H1 (cell line): ENCODE measurements at regions not wholly inside any gene's neighbourhood (a gene's known extent, or its start where the extent isn't known, plus 50 kb on each side); places are given as distances from the start of the nearest gene placed in this dataset.

Experiments
- CTCF ChIA-PET: fragments of 300-600 bp; sonication (Branson Sonifier 250); formaldehyde crosslinking; loops from one replicate; lab custom pipeline; 2021; ENCODE audit not compliant: partially characterized antibody; lab: Charles Lee
- POLR2A ChIA-PET: fragments of 300-600 bp; sonication (Branson Sonifier 250); formaldehyde crosslinking; loops from one replicate; lab custom pipeline; 2021; ENCODE audit warnings: inconsistent platforms; ENCODE audit not compliant: partially characterized antibody; lab: Charles Lee
- DNase-seq, 2 experiments: peaks; one replicate each; pipeline versions ENCODE4 v3.0.0 to v3.0.0-alpha.2; 2010 to 2022; ENCODE audit warnings: low spot score in 2 of 2, low read depth in 1 of 2, mixed read lengths in 1 of 2
- FAIRE-seq: peaks from 2 replicates; lab custom pipeline; 2011; peaks lifted over from hg19 to GRCh38; lab: Jason Lieb, UNC
- H2AFZ ChIP-seq: 2 replicates; pipeline ENCODE4 v1.8.1; 2012; ENCODE audit warnings: low read length, inconsistent platforms
- H2AK5ac ChIP-seq: 2 replicates; pipeline ENCODE4 v1.6.1; 2013; ENCODE audit warnings: low read depth, low read length
- H2BK120ac ChIP-seq: replicated peaks from 2 replicates; pipeline ENCODE3; 2013; ENCODE audit warnings: low read depth, low read length, inconsistent platforms
- H2BK12ac ChIP-seq: 2 replicates; pipeline ENCODE4 v1.6.1; 2013; ENCODE audit warnings: low read depth, low read length
- H2BK15ac ChIP-seq: 2 replicates; pipeline ENCODE4 v1.6.1; 2013; ENCODE audit warnings: low read length
- H2BK20ac ChIP-seq: 2 replicates; pipeline ENCODE4 v1.6.1; 2013; ENCODE audit warnings: low read length
- H2BK5ac ChIP-seq: 2 replicates; pipeline ENCODE4 v1.6.1; 2013; ENCODE audit warnings: low read depth, low read length
- H3K14ac ChIP-seq: 2 replicates; pipeline ENCODE4 v1.6.1; 2013; ENCODE audit warnings: inconsistent platforms; ENCODE audit not compliant: insufficient read length
- H3K18ac ChIP-seq: 2 replicates; pipeline ENCODE4 v1.6.1; 2013; ENCODE audit warnings: low read length; ENCODE audit errors: extremely low read depth
- H3K23ac ChIP-seq: 2 replicates; pipeline ENCODE4 v1.6.1; 2013; ENCODE audit warnings: inconsistent platforms; ENCODE audit not compliant: insufficient read length
- H3K23me2 ChIP-seq: 2 replicates; pipeline ENCODE4 v1.6.1; 2013; ENCODE audit warnings: low read depth, low read length
- H3K27ac ChIP-seq: 2 replicates; pipeline ENCODE4 v1.6.1; 2011; ENCODE audit warnings: low read depth, low read length, inconsistent platforms
- H3K27me3 ChIP-seq, 4 experiments: replicated peaks in 1 of 4; 1 replicate in 1 of 4; 2 replicates in 3 of 4; pipeline versions ENCODE4 v1.6.1 to v1.8.1; 2011 to 2013; ENCODE audit warnings: low read length in 3 of 4, mild to moderate bottlenecking in 3 of 4, inconsistent platforms in 2 of 4, mixed read lengths in 2 of 4, moderate library complexity in 1 of 4; ENCODE audit not compliant: control insufficient read depth in 3 of 4, insufficient read depth in 3 of 4; ENCODE audit errors: extremely low read depth in 1 of 4
- H3K36me3 ChIP-seq, 4 experiments: 2 replicates each; pipeline versions ENCODE4 v1.6.1 to v1.8.1; 2011 to 2013; ENCODE audit warnings: mild to moderate bottlenecking in 4 of 4, low read length in 3 of 4, moderate library complexity in 2 of 4, control low read depth in 1 of 4, inconsistent platforms in 1 of 4; ENCODE audit not compliant: insufficient read depth in 4 of 4, control insufficient read depth in 2 of 4
- H3K4ac ChIP-seq: replicated peaks from 2 replicates; pipeline ENCODE3; 2013; ENCODE audit warnings: low read length, low read depth, mixed read lengths, inconsistent platforms; ENCODE audit not compliant: insufficient read length
- H3K4me1 ChIP-seq, 4 experiments: replicated peaks in 1 of 4; 1 replicate in 1 of 4; 2 replicates in 3 of 4; pipeline versions ENCODE4 v1.6.1 to v1.8.1; 2011 to 2013; ENCODE audit warnings: low read length in 3 of 4, inconsistent platforms in 2 of 4, mixed read lengths in 1 of 4; ENCODE audit not compliant: insufficient read depth in 4 of 4, control insufficient read depth in 3 of 4
- H3K4me2 ChIP-seq, 2 experiments: 2 replicates each; pipeline versions ENCODE4 v1.6.1 to v1.8.1; 2011 to 2013; ENCODE audit warnings: low read depth in 2 of 2, low read length in 2 of 2, control low read depth in 1 of 2, inconsistent platforms in 1 of 2, mild to moderate bottlenecking in 1 of 2; ENCODE audit not compliant: insufficient read depth in 1 of 2
- H3K4me3 ChIP-seq, 4 experiments: fragments of 200-600, 300-600 bp in 1 of 4; sonication (generic), shearing (Covaris generic), sonication (Bioruptor Twin) in 1 of 4; 2 replicates each; pipeline versions ENCODE4 v1.5.1 to v1.8.1; 2011 to 2016; ENCODE audit warnings: low read length in 4 of 4, low read depth in 3 of 4, control low read depth in 2 of 4, inconsistent platforms in 2 of 4, mild to moderate bottlenecking in 2 of 4, mixed read lengths in 1 of 4, moderate library complexity in 1 of 4; ENCODE audit not compliant: insufficient read depth in 2 of 4; ENCODE audit errors: extremely low read depth in 1 of 4
- H3K56ac ChIP-seq: replicated peaks from 2 replicates; pipeline ENCODE3; 2013; ENCODE audit warnings: low read depth, mild to moderate bottlenecking, mixed read lengths, low read length, inconsistent platforms; ENCODE audit not compliant: insufficient read length
- H3K79me1 ChIP-seq: 2 replicates; pipeline ENCODE4 v1.6.1; 2013; ENCODE audit warnings: low read depth, low read length, control low read depth
- H3K79me2 ChIP-seq, 2 experiments: 2 replicates each; pipeline versions ENCODE4 v1.6.1 to v1.8.1; 2012 to 2013; ENCODE audit warnings: low read length in 2 of 2, mild to moderate bottlenecking in 2 of 2, inconsistent platforms in 1 of 2; ENCODE audit not compliant: insufficient read depth in 2 of 2, control insufficient read depth in 1 of 2
- H3K9ac ChIP-seq, 4 experiments: replicated peaks in 1 of 4; 1 replicate in 1 of 4; 2 replicates in 3 of 4; pipeline versions ENCODE4 v1.6.1 to v1.8.1; 2011 to 2013; ENCODE audit warnings: low read depth in 3 of 4, low read length in 3 of 4, control low read depth in 2 of 4, mild to moderate bottlenecking in 2 of 4, moderate library complexity in 2 of 4, inconsistent platforms in 1 of 4; ENCODE audit errors: extremely low read depth in 1 of 4
- H3K9me3 ChIP-seq, 2 experiments: 2 replicates each; pipeline versions ENCODE4 v1.6.1 to v1.8.1; 2012 to 2013; ENCODE audit warnings: mild to moderate bottlenecking in 2 of 2, moderate library complexity in 2 of 2, control low read depth in 1 of 2, inconsistent platforms in 1 of 2, low read depth in 1 of 2, low read length in 1 of 2, mixed read lengths in 1 of 2; ENCODE audit not compliant: insufficient read depth in 2 of 2
- H4K20me1 ChIP-seq, 2 experiments: replicated peaks in 1 of 2; 2 replicates each; pipeline versions ENCODE3 to v1.8.1; 2011 to 2013; ENCODE audit warnings: inconsistent platforms in 2 of 2, low read length in 2 of 2, mild to moderate bottlenecking in 1 of 2; ENCODE audit not compliant: insufficient read depth in 2 of 2, control insufficient read depth in 1 of 2
- H4K5ac ChIP-seq: 2 replicates; pipeline ENCODE4 v1.6.1; 2013; ENCODE audit warnings: low read length, low read depth, mixed read lengths, inconsistent platforms; ENCODE audit not compliant: insufficient read length
- H4K8ac ChIP-seq: 2 replicates; pipeline ENCODE4 v1.8.0; 2013; ENCODE audit warnings: mild to moderate bottlenecking, moderate library complexity, low read length, inconsistent platforms; ENCODE audit not compliant: insufficient read depth; ENCODE audit errors: extremely low read depth
- H4K91ac ChIP-seq: replicated peaks from 2 replicates; pipeline ENCODE3; 2013; ENCODE audit warnings: low read length, mixed read lengths, inconsistent platforms; ENCODE audit not compliant: insufficient read length
- ATF2 ChIP-seq: IDR thresholded peaks from 2 replicates; pipeline ENCODE4 v1.6.1; 2012; ENCODE audit warnings: low read length, inconsistent platforms
- CHD1 ChIP-seq: IDR thresholded peaks from 2 replicates; pipeline ENCODE4 v1.6.1; 2012; ENCODE audit warnings: low read depth, low read length, improper control_type of control experiment
- CREB1 ChIP-seq: IDR thresholded peaks from 2 replicates; pipeline ENCODE4 v1.6.1; 2012; ENCODE audit warnings: inconsistent platforms
- EGR1 ChIP-seq: IDR thresholded peaks from 2 replicates; pipeline ENCODE4 v1.6.1; 2011; ENCODE audit warnings: low read depth, low read length, borderline replicate concordance
- EP300 ChIP-seq, 2 experiments: IDR thresholded peaks; 1 replicate in 1 of 2; 2 replicates in 1 of 2; pipeline ENCODE4 v1.6.1; 2011 to 2012; ENCODE audit warnings: low read depth in 2 of 2, low read length in 2 of 2, mild to moderate bottlenecking in 2 of 2, borderline replicate concordance in 1 of 2, inconsistent platforms in 1 of 2, moderate library complexity in 1 of 2
- GABPA ChIP-seq: IDR thresholded peaks from 2 replicates; pipeline ENCODE4 v1.6.1; 2011; ENCODE audit warnings: mild to moderate bottlenecking, low read length, moderate library complexity, borderline replicate concordance; ENCODE audit not compliant: insufficient read depth
- HDAC6 ChIP-seq: IDR thresholded peaks from one replicate; pipeline ENCODE4 v1.7.1; 2012; ENCODE audit warnings: low read depth, mild to moderate bottlenecking, inconsistent platforms, low read length, moderate library complexity
- KDM1A ChIP-seq: fragments of 200-600, 300-600 bp; sonication (generic); IDR thresholded peaks from 2 replicates; pipeline ENCODE4 v1.7.1; 2016; ENCODE audit warnings: mild to moderate bottlenecking, low read length, borderline replicate concordance
- KDM4A ChIP-seq: IDR thresholded peaks from one replicate; pipeline ENCODE4 v1.7.1; 2012; ENCODE audit warnings: low read depth, mild to moderate bottlenecking, moderate library complexity, low read length, inconsistent platforms; ENCODE audit not compliant: severe bottlenecking
- POLR2A ChIP-seq, 2 experiments: IDR thresholded peaks; 1 replicate in 1 of 2; 2 replicates in 1 of 2; pipeline ENCODE4 v1.6.1; 2011; ENCODE audit warnings: low read depth in 2 of 2, low read length in 2 of 2, mild to moderate bottlenecking in 2 of 2; ENCODE audit errors: control extremely low read depth in 1 of 2
- RFX5 ChIP-seq: IDR thresholded peaks from 2 replicates; pipeline ENCODE4 v1.6.1; 2011; ENCODE audit warnings: low read depth, low read length, improper control_type of control experiment, borderline replicate concordance
- RXRA ChIP-seq: IDR thresholded peaks from 2 replicates; pipeline ENCODE4 v1.6.1; 2011; ENCODE audit warnings: low read depth, mild to moderate bottlenecking, low read length, moderate library complexity; ENCODE audit not compliant: insufficient read depth
- SIN3A ChIP-seq, 2 experiments: IDR thresholded peaks in 1 of 2; conservative IDR thresholded peaks in 1 of 2; 2 replicates each; pipeline ENCODE4 v1.6.1; 2011 to 2012; ENCODE audit warnings: low read length in 2 of 2, improper control_type of control experiment in 1 of 2, low read depth in 1 of 2, mild to moderate bottlenecking in 1 of 2
- WGBS, 2 experiments: shearing (Covaris generic) in 1 of 2; methylation state at CpG; one replicate each; pipeline versions ENCODE4 v1.1.6 to v1.1.7; 2013 to 2015; ENCODE audit warnings: low lambda C conversion rate in 2 of 2, mixed read lengths in 2 of 2, inconsistent platforms in 1 of 2, low coverage in 1 of 2, missing lambda C conversion rate in 1 of 2; ENCODE audit not compliant: insufficient replicate concordance in 2 of 2, insufficient coverage in 1 of 2, insufficient read length in 1 of 2; ENCODE audit errors: extremely low coverage in 1 of 2, missing lambda C conversion rate in 1 of 2; 5-methylcytosine and 5-hydroxymethylcytosine counted together

- WGBS, 2 experiments, result 94% methylated on average over 3 of the region's 3 CpGs; no CpG with 5 or more reads in 1 of the 2 experiments
- TF ChIP-seq EP300 (IDR thresholded peaks at IDR 0.05; ENCODE audit: borderline replicate concordance in 1 of 2, low read depth in 2 of 2, low read length in 2 of 2) (no peak), KDM4A (no peak), RXRA (no peak), CHD1 (no peak), POLR2A (IDR thresholded peaks at IDR 0.05; ENCODE audit: control extremely low read depth in 1 of 2, low read depth in 2 of 2, low read length in 2 of 2) (no peak), SIN3A (conservative IDR thresholded peaks at IDR 0.05 in 1 of 2, IDR thresholded peaks at IDR 0.05 in 1 of 2; ENCODE audit: low read depth in 1 of 2, low read length in 2 of 2) (no peak), RFX5 (no peak), EGR1 (no peak), GABPA (no peak), CREB1 (no peak), HDAC6 (no peak), ATF2 (no peak), KDM1A (no peak)
Measured at GRCh38 chr18:10120622-10121021, 206.8 kb downstream of the VAPA start.

More at GRCh38 chr18:10120622-10121021, 206.8 kb downstream of the VAPA start:
- no peak overlapping the region for H4K5ac ChIP-seq
- no peak overlapping the region for H2BK120ac ChIP-seq
- no peak overlapping the region for H3K4ac ChIP-seq
- H2AFZ ChIP-seq, result no peak overlapping the region; the same call in 1 of the 2 replicates
- no peak overlapping the region for H3K9ac ChIP-seq
- no peaks in the 10 kb centered on the region for H4K20me1 ChIP-seq
- no peaks in the 10 kb centered on the region for H3K79me1 ChIP-seq
- H4K8ac ChIP-seq, result no peak overlapping the region
- no peak overlapping the region for H2BK12ac ChIP-seq
- no peak overlapping the region for H3K27ac ChIP-seq
- no peaks in the 10 kb centered on the region for H3K23me2 ChIP-seq
- H3K56ac ChIP-seq, result no peak overlapping the region
- CTCF ChIA-PET, result no interaction called here
- H3K9me3 ChIP-seq, result peaks cover 2 to 3% of the 10 kb centered on the region in 2 experiments; a peak in 1 of 4 replicates
- H3K4me2 ChIP-seq, result no peak overlapping the region
- H3K27me3 ChIP-seq, result no peaks in the 10 kb centered on the region
- no peak for DNase-seq
- POLR2A ChIA-PET, result no interaction called here
- H4K91ac ChIP-seq, result no peak overlapping the region
- H3K18ac ChIP-seq, result no peak overlapping the region; the same call in 1 of the 2 replicates
- H3K4me3 ChIP-seq, result no peak overlapping the region
- H2AK5ac ChIP-seq, result no peak overlapping the region
- no peaks in the 10 kb centered on the region for H3K36me3 ChIP-seq
- no peak overlapping the region for H2BK15ac ChIP-seq
- no peak for FAIRE-seq
- H2BK20ac ChIP-seq, result no peak overlapping the region
- no peak overlapping the region for H2BK5ac ChIP-seq
- peaks cover 2 to 11% (median 5%) of the 10 kb centered on the region in 4 experiments for H3K4me1 ChIP-seq
- no peaks in the 10 kb centered on the region for H3K79me2 ChIP-seq
- no peak overlapping the region for H3K14ac ChIP-seq
- no peak overlapping the region for H3K23ac ChIP-seq
